ENCODE measurements at regions not wholly inside any gene's neighbourhood (a gene's known extent, or its start where the extent isn't known, plus 50 kb on each side); places are given as distances from the start of the nearest gene placed in this dataset.

- no peaks in the 10 kb centered on the region for H3K36me3 ChIP-seq
- H3K4me1 ChIP-seq = no peaks in the 10 kb centered on the region
- intact Hi-C loops (cut with DNase I) = no loop called here
- no peak overlapping the region for H3K4me3 ChIP-seq
- H3K9me3 ChIP-seq = no peaks in the 10 kb centered on the region
- no peak overlapping the region for H3K27ac ChIP-seq
- H3K27me3 ChIP-seq = no peaks in the 10 kb centered on the region
- TF ChIP-seq POLR2AphosphoS5 (IDR thresholded peaks at IDR 0.05; ENCODE audit: insufficient read depth in 1 of 2, low read depth in 1 of 2) (no peak), CTCF (IDR thresholded peaks at IDR 0.05) (no peak), POLR2A (IDR thresholded peaks at IDR 0.05) (no peak)
- no peak for DNase-seq (ENCODE audit: extremely low spot score in 2 of 2)
Observed at GRCh38 chr2:455015-455705, 167.3 kb upstream of the ALKAL2 start.

GRCh38 chr2:453132-453531, 165.2 kb upstream of the ALKAL2 start:
- H3K9me3 ChIP-seq = no peaks in the 10 kb centered on the region
- TF ChIP-seq CTCF (IDR thresholded peaks at IDR 0.05) (no peak), POLR2A (IDR thresholded peaks at IDR 0.05) (no peak), POLR2AphosphoS5 (IDR thresholded peaks at IDR 0.05; ENCODE audit: insufficient read depth in 1 of 2, low read depth in 1 of 2) (no peak)
- no peaks in the 10 kb centered on the region for H3K4me1 ChIP-seq
- no peak overlapping the region for H3K27ac ChIP-seq
- no peaks in the 10 kb centered on the region for H3K27me3 ChIP-seq
- no peak overlapping the region for H3K4me3 ChIP-seq
- intact Hi-C loops (cut with DNase I) = no loop called here
- H3K36me3 ChIP-seq = no peaks in the 10 kb centered on the region
- no peak for DNase-seq (ENCODE audit: extremely low spot score in 2 of 2)

DNA sequence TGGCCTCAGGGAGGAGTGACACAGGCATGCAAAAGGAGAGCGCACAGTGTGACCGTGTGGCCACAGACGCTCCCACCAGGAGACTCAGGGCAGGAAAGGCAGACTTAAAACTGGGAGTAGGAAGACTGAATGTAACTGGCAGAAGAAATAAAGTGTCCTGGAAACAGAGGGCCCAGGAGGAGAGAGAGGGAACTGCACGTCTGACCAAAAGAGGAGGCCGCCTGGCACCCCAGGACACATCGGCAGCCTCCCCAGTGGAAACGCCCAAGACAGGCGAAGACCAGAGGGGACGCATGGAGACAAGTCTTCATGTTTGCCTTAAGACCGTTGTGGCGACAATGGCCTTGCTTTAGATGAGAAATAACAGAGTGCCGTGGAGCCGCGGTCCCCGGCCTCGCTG, 163.6 kb upstream of the ALKAL2 start:
- intact Hi-C loops (cut with DNase I) = no loop called here
- Histone ChIP-seq H3K4me3 (no peak overlapping the region), H3K27ac (no peak overlapping the region), H3K36me3 (no peaks in the 10 kb centered on the region), H3K27me3 (no peaks in the 10 kb centered on the region), H3K9me3 (no peaks in the 10 kb centered on the region), H3K4me1 (no peaks in the 10 kb centered on the region)
- no peak for TF ChIP-seq POLR2AphosphoS5 (IDR thresholded peaks at IDR 0.05; ENCODE audit: insufficient read depth in 1 of 2, low read depth in 1 of 2)
- no peak for TF ChIP-seq CTCF (IDR thresholded peaks at IDR 0.05)
- no peak for TF ChIP-seq POLR2A (IDR thresholded peaks at IDR 0.05)
- DNase-seq (ENCODE audit: extremely low spot score in 2 of 2) = no peak

GRCh38 chr2:449246-450067, 161.6 kb upstream of the ALKAL2 start:
- intact Hi-C loops (cut with DNase I) = no loop called here
- Histone ChIP-seq H3K4me1 (no peaks in the 10 kb centered on the region), H3K4me3 (no peak overlapping the region), H3K9me3 (no peaks in the 10 kb centered on the region), H3K27ac (no peak overlapping the region), H3K36me3 (no peaks in the 10 kb centered on the region), H3K27me3 (no peaks in the 10 kb centered on the region)
- no peak for TF ChIP-seq POLR2A (IDR thresholded peaks at IDR 0.05)
- TF ChIP-seq POLR2AphosphoS5 (IDR thresholded peaks at IDR 0.05; ENCODE audit: insufficient read depth in 1 of 2, low read depth in 1 of 2) = no peak
- no peak for TF ChIP-seq CTCF (IDR thresholded peaks at IDR 0.05)
- no peak for DNase-seq (ENCODE audit: extremely low spot score in 2 of 2)

Data from vagina (tissue), 2 donors.